WERI-Rb-1 (cell line): ENCODE measurements at regions not wholly inside any gene's neighbourhood (a gene's known extent, or its start where the extent isn't known, plus 50 kb on each side); places are given as distances from the start of the nearest gene placed in this dataset.
"Not testable (repeated sequence)": the region's sequence is repeated elsewhere in the genome, so short reads cannot be mapped to it uniquely, and the experiment has no call there.

ENCODE experiments used
- DNase-seq: peaks from one replicate; pipeline ENCODE4 v3.0.0-alpha.2; 2020
- H3K27ac ChIP-seq: fragments of 250-450 bp; sonication (Bioruptor Pico); 2 replicates; pipeline ENCODE4 v1.5.1; 2020; ENCODE audit warnings: mild to moderate bottlenecking, moderate library complexity
- H3K27me3 ChIP-seq: fragments of 250-450 bp; sonication (Bioruptor Pico); 2 replicates; pipeline ENCODE4 v1.5.1; 2021; ENCODE audit warnings: mild to moderate bottlenecking, low read depth, moderate library complexity; ENCODE audit not compliant: insufficient read depth, severe bottlenecking
- H3K36me3 ChIP-seq: fragments of 250-450 bp; sonication (Bioruptor Pico); 2 replicates; pipeline ENCODE4 v1.5.1; 2020; ENCODE audit warnings: mild to moderate bottlenecking, moderate library complexity
- H3K4me3 ChIP-seq: 2 replicates; pipeline ENCODE4 v1.5.1; 2011; ENCODE audit warnings: low read depth, mild to moderate bottlenecking, control low read depth, low read length
- H3K9me3 ChIP-seq: fragments of 250-450 bp; sonication (Bioruptor Pico); 2 replicates; pipeline ENCODE4 v1.5.1; 2021; ENCODE audit warnings: mild to moderate bottlenecking, moderate library complexity; ENCODE audit not compliant: severe bottlenecking
- TF ChIP-seq, protein P1 (sequence below): IDR thresholded peaks from 2 replicates; pipeline ENCODE4 v1.5.1; 2011; ENCODE audit warnings: low read depth, mild to moderate bottlenecking, control low read depth, inconsistent platforms, low read length

- DNase-seq, result peak; percentile 68
- Histone ChIP-seq H3K4me3 (no peak overlapping the region), H3K27ac (no peak overlapping the region), H3K36me3 (no peaks in the 10 kb centered on the region), H3K9me3 (no peaks in the 10 kb centered on the region), H3K27me3 (no peaks in the 10 kb centered on the region)
- TF ChIP-seq, protein P1, sequence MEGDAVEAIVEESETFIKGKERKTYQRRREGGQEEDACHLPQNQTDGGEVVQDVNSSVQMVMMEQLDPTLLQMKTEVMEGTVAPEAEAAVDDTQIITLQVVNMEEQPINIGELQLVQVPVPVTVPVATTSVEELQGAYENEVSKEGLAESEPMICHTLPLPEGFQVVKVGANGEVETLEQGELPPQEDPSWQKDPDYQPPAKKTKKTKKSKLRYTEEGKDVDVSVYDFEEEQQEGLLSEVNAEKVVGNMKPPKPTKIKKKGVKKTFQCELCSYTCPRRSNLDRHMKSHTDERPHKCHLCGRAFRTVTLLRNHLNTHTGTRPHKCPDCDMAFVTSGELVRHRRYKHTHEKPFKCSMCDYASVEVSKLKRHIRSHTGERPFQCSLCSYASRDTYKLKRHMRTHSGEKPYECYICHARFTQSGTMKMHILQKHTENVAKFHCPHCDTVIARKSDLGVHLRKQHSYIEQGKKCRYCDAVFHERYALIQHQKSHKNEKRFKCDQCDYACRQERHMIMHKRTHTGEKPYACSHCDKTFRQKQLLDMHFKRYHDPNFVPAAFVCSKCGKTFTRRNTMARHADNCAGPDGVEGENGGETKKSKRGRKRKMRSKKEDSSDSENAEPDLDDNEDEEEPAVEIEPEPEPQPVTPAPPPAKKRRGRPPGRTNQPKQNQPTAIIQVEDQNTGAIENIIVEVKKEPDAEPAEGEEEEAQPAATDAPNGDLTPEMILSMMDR, result no peak
Observed at GRCh38 chr20:5393218-5393870, 76.6 kb upstream of the PROKR2 start.

GRCh38 chr20:5390720-5391119 is 74.0 kb upstream of the PROKR2 start:
- DNase-seq, result peak; percentile 34
- H3K27ac ChIP-seq, result no peak overlapping the region
- TF ChIP-seq, protein P1, result no peak

DNA sequence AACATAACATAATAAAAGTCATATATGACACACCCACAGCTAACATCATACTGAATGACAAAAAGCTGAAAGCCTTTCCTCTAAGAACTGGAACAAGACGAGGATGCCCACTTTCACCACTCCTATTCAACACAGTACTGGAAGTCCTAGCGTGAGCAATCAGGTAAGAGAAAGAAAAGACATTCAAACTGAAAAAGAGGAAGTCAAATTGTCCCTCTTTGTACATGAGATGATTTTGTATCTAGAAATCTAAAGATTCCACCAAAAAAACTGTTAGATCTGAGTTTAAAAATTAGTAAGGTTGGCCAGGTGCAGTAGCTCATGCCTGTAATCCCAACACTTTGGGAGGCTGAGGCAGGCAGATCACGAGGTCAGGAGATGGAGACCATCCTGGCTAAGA is 70.1 kb upstream of the PROKR2 start:
- not testable (repeated sequence) for H3K9me3 ChIP-seq, H3K27me3 ChIP-seq, H3K36me3 ChIP-seq, H3K27ac ChIP-seq, DNase-seq, H3K4me3 ChIP-seq

More at GRCh38 chr20:5390720-5391119, 74.0 kb upstream of the PROKR2 start:
- H3K27me3 ChIP-seq, result no peaks in the 10 kb centered on the region
- no peaks in the 10 kb centered on the region for H3K36me3 ChIP-seq
- H3K9me3 ChIP-seq, result no peaks in the 10 kb centered on the region
- H3K4me3 ChIP-seq, result no peak overlapping the region

DNA sequence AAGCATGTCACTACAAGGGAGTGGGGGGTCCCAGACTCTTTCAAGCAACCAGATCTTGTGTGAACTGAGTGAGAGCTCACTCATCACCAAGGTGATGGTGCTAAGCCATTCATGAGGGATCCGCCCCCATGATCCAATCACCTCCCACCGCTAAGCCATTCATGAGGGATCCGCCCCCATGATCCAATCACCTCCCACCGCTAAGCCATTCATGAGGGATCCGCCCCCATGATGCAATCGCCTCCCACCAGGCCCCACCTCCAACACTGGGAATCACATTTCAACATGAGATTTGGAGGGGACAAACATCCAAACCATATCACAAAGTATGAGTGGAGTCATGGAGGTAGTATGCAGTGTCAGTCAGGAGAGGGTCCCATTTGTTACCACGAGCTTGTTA is 64.8 kb upstream of the PROKR2 start:
- H3K27ac ChIP-seq, H3K4me3 ChIP-seq, H3K9me3 ChIP-seq, DNase-seq, H3K36me3 ChIP-seq, H3K27me3 ChIP-seq: not testable (repeated sequence)

DNA sequence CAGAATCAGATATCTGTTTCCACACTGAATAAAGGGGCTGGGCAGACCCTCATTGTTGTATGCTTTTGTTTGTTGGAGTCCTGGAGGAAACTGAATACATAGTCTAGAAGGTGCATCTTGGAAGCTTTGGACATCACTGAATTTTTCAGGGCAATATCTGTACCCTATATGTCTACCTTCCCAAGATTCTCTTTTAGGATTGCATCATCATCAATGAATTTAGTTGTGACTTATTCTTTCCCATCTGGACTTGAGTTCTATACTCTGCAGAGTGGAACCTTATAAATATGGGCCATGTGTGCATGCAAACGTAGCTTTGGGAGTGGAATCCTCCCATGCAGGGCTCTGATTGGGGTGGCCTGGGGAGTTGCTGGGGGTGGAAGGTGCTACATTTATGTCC is 60.7 kb upstream of the PROKR2 start:
- Histone ChIP-seq H3K4me3 (no peak overlapping the region), H3K36me3 (no peaks in the 10 kb centered on the region), H3K9me3 (no peaks in the 10 kb centered on the region), H3K27me3 (peaks cover 3% of the 10 kb centered on the region), H3K27ac (no peak overlapping the region)
- TF ChIP-seq, protein P1, result no peak
- DNase-seq, result no peak

DNA sequence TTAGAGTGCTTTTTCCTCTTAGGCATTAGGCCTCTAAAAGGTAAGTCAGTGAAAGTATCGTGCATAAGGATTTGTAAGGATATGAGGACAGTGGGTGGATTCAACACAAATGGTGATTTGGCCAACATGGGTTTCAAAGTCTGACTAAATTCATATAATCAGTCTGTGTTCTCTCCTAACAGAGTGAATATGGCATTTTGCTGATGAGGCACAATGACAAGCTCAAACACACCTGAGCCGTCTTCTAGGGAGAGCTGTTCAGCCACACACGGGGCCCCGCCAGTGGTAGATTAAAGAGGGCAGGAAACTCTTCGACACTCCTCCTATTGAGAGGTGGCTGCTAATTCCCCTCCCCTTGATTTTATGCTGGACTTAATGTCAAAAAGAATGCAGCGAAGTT is 59.5 kb upstream of the PROKR2 start:
- no peak for DNase-seq
- Histone ChIP-seq H3K27ac (no peak overlapping the region), H3K27me3 (peaks cover 6% of the 10 kb centered on the region), H3K9me3 (no peaks in the 10 kb centered on the region), H3K4me3 (no peak overlapping the region), H3K36me3 (no peaks in the 10 kb centered on the region)
- TF ChIP-seq, protein P1, result no peak

DNA sequence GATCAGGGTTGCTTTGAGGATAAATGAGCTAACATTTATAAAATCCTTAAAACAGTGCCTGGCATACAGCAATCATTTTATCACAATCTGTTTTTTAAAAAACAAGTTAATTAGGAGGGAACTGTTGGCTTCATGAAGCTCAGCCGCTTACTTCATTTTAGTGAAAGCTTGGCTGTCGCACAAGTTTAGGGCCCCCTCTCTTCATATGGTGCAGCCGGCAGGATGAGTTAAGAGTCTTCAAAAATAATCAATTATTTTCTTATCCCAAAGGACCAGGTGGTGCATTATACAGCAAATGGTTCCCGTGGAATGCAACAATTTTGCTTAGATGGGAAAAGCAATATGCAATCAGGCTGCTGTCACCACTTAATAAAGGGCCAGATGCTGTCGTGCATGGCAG is 57.4 kb upstream of the PROKR2 start:
- no peaks in the 10 kb centered on the region for H3K9me3 ChIP-seq
- TF ChIP-seq, protein P1, result no peak
- no peak overlapping the region for H3K27ac ChIP-seq
- H3K4me3 ChIP-seq, result no peak overlapping the region
- peaks cover 6% of the 10 kb centered on the region for H3K27me3 ChIP-seq
- no peak for DNase-seq
- no peaks in the 10 kb centered on the region for H3K36me3 ChIP-seq
